Neuronal stem cell (in vitro differentiated cells): ENCODE measurements at regions not wholly inside any gene's neighbourhood (a gene's known extent, or its start where the extent isn't known, plus 50 kb on each side); places are given as distances from the start of the nearest gene placed in this dataset.
A peak's percentile ranks its signal among the peaks of the same experiment; 100 is the strongest.

ENCODE experiments used
- DNase-seq: peaks from one replicate; pipeline ENCODE4 v3.0.0-alpha.2; 2013; ENCODE audit warnings: low spot score
- H2AFZ ChIP-seq: one replicate; pipeline ENCODE4 v1.6.1; 2013; ENCODE audit warnings: mild to moderate bottlenecking, low read length, inconsistent platforms
- H2AK5ac ChIP-seq: 2 replicates; pipeline ENCODE4 v1.6.1; 2013; ENCODE audit warnings: low read depth, mild to moderate bottlenecking, inconsistent platforms, low read length, moderate library complexity, mixed read lengths
- H2BK120ac ChIP-seq: 2 replicates; pipeline ENCODE4 v1.6.1; 2013; ENCODE audit warnings: low read depth, mild to moderate bottlenecking, inconsistent platforms, low read length, moderate library complexity, mixed read lengths
- H2BK12ac ChIP-seq: one replicate; pipeline ENCODE4 v1.6.1; 2013; ENCODE audit warnings: low read length, inconsistent platforms
- H2BK15ac ChIP-seq: 2 replicates; pipeline ENCODE4 v1.6.1; 2013; ENCODE audit warnings: mild to moderate bottlenecking, low read length, inconsistent platforms, mixed read lengths
- H2BK5ac ChIP-seq: one replicate; pipeline ENCODE4 v1.6.1; 2013; ENCODE audit warnings: inconsistent platforms, mild to moderate bottlenecking, low read length, moderate library complexity
- H3K14ac ChIP-seq: one replicate; pipeline ENCODE4 v1.6.1; 2013; ENCODE audit warnings: low read length, inconsistent platforms
- H3K18ac ChIP-seq: 2 replicates; pipeline ENCODE4 v1.6.1; 2013; ENCODE audit warnings: low read length, inconsistent platforms
- H3K23ac ChIP-seq: 2 replicates; pipeline ENCODE4 v1.6.1; 2013; ENCODE audit warnings: low read depth, mild to moderate bottlenecking, mixed read lengths, low read length, inconsistent platforms; ENCODE audit not compliant: poor library complexity
- H3K27ac ChIP-seq: replicated peaks from 3 replicates; pipeline ENCODE4 v1.5.1; 2013; ENCODE audit warnings: low read length, inconsistent platforms
- H3K27me3 ChIP-seq, 3 experiments: 2 replicates each; pipeline ENCODE4 v1.6.1; 2013; ENCODE audit warnings: low read length in 3 of 3, mild to moderate bottlenecking in 2 of 3, inconsistent platforms in 1 of 3, low read depth in 1 of 3, mixed read lengths in 1 of 3, moderate library complexity in 1 of 3; ENCODE audit not compliant: control insufficient read depth in 3 of 3, insufficient read depth in 3 of 3
- H3K36me3 ChIP-seq, 2 donors: replicated peaks in 1 of 2; 2 replicates each; pipeline ENCODE4 v1.6.1; 2013; ENCODE audit warnings: low read length in 2 of 2; ENCODE audit not compliant: control insufficient read depth in 2 of 2, insufficient read depth in 2 of 2
- H3K4ac ChIP-seq: 2 replicates; pipeline ENCODE4 v1.6.1; 2013; ENCODE audit warnings: inconsistent platforms, mild to moderate bottlenecking, low read length, moderate library complexity
- H3K4me1 ChIP-seq, 2 donors: 1 replicate in 1 of 2; 2 replicates in 1 of 2; pipeline ENCODE4 v1.6.1; 2013; ENCODE audit warnings: low read length in 2 of 2, low read depth in 1 of 2; ENCODE audit not compliant: control insufficient read depth in 2 of 2, insufficient read depth in 1 of 2
- H3K4me2 ChIP-seq: one replicate; pipeline ENCODE4 v1.6.1; 2013; ENCODE audit warnings: mild to moderate bottlenecking, low read length, inconsistent platforms; ENCODE audit not compliant: insufficient read depth, poor library complexity, severe bottlenecking
- H3K4me3 ChIP-seq, 2 donors: 2 replicates each; pipeline ENCODE4 v1.5.1; 2013; ENCODE audit warnings: low read length in 2 of 2, mild to moderate bottlenecking in 2 of 2, inconsistent platforms in 1 of 2, moderate library complexity in 1 of 2
- H3K79me1 ChIP-seq: one replicate; pipeline ENCODE4 v1.6.1; 2013; ENCODE audit warnings: low read depth, mild to moderate bottlenecking, inconsistent platforms, low read length, moderate library complexity
- H3K9ac ChIP-seq: one replicate; pipeline ENCODE4 v1.6.1; 2013; ENCODE audit warnings: mild to moderate bottlenecking, low read depth, low read length, inconsistent platforms; ENCODE audit not compliant: poor library complexity
- H3K9me3 ChIP-seq, 2 donors: replicated peaks in 1 of 2; 2 replicates each; pipeline versions ENCODE3 to v1.6.1; 2013; ENCODE audit warnings: low read length in 2 of 2, mild to moderate bottlenecking in 2 of 2, inconsistent platforms in 1 of 2, low read depth in 1 of 2, mixed read lengths in 1 of 2, moderate library complexity in 1 of 2; ENCODE audit not compliant: control insufficient read depth in 2 of 2, insufficient read depth in 1 of 2
- H4K8ac ChIP-seq: one replicate; pipeline ENCODE4 v1.6.1; 2013; ENCODE audit warnings: low read depth, mild to moderate bottlenecking, inconsistent platforms, low read length, moderate library complexity
- H4K91ac ChIP-seq: one replicate; pipeline ENCODE4 v1.6.1; 2013; ENCODE audit warnings: low read length, low read depth, mild to moderate bottlenecking, inconsistent platforms; ENCODE audit not compliant: poor library complexity
- WGBS, 2 donors: extraction: QIAGEN DNeasy Blood & Tissue Kit; methylation state at CpG; one replicate each; pipeline ENCODE4 v1.1.7; 2013; ENCODE audit warnings: missing lambda C conversion rate in 2 of 2, mixed read lengths in 1 of 2; ENCODE audit not compliant: insufficient read length in 2 of 2, insufficient replicate concordance in 1 of 2; ENCODE audit errors: extremely low coverage in 2 of 2; 5-methylcytosine and 5-hydroxymethylcytosine counted together

DNA sequence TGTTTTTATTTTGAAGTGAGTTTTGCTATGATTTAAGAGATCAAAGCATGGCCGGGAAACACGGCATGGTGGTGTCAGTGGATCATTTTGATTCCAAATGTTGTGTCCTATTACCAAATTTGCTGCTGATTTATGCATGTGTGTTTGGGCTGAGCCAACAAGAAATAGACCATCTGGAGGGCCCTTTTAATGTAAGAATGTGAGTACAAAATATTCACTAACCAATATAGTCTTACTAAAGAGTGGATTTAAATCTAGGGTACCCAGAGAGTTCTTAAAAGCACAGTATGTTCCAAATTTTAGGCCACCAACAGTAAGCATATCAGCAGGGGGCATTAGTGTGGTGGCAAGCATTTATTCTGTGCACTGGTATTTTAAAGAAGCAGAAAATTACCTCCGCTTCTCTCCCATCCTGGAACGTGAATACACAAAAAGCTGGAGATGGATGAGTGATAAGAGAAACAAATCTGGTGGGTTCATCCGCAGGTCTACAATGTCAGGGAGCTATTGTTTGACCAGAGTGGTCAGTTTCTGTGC lies 444.4 kb upstream of the IGFBP7 start:
- no peak overlapping the region for H3K9ac ChIP-seq
- H2BK5ac ChIP-seq = no peak overlapping the region
- no peaks in the 10 kb centered on the region for H3K4me1 ChIP-seq
- H2AFZ ChIP-seq = peak overlapping the region; percentile 32
- H3K4me2 ChIP-seq = no peak overlapping the region
- no peak overlapping the region for H2BK120ac ChIP-seq
- H3K27ac ChIP-seq = no peak overlapping the region
- H3K9me3 ChIP-seq = no peaks in the 10 kb centered on the region
- H3K36me3 ChIP-seq = no peaks in the 10 kb centered on the region
- no peak overlapping the region for H4K91ac ChIP-seq
- no peak overlapping the region for H4K8ac ChIP-seq
- H3K18ac ChIP-seq = no peak overlapping the region
- H2BK15ac ChIP-seq = no peak overlapping the region
- H3K14ac ChIP-seq = no peak overlapping the region
- no peaks in the 10 kb centered on the region for H3K79me1 ChIP-seq
- no peaks in the 10 kb centered on the region for H3K27me3 ChIP-seq
- no peak overlapping the region for H3K4me3 ChIP-seq
- H2AK5ac ChIP-seq = no peak overlapping the region
- DNase-seq = no peak
- no peak overlapping the region for H3K23ac ChIP-seq
- no peak overlapping the region for H3K4ac ChIP-seq
- no CpG with 5 or more reads among the region's 5 CpGs for WGBS, 2 donors
- H2BK12ac ChIP-seq = no peak overlapping the region

GRCh38 chr4:57553728-57554127 lies 443.5 kb upstream of the IGFBP7 start:
- Histone ChIP-seq H2BK5ac (no peak overlapping the region), H4K8ac (no peak overlapping the region), H3K4me2 (no peak overlapping the region), H3K27me3 (no peaks in the 10 kb centered on the region), H3K14ac (no peak overlapping the region), H3K23ac (no peak overlapping the region), H2BK15ac (no peak overlapping the region), H3K4me1 (no peaks in the 10 kb centered on the region), H2BK12ac (no peak overlapping the region), H3K9ac (no peak overlapping the region), H3K36me3 (no peaks in the 10 kb centered on the region), H3K4ac (no peak overlapping the region), H2AK5ac (no peak overlapping the region), H3K9me3 (no peaks in the 10 kb centered on the region), H2AFZ (no peak overlapping the region), H2BK120ac (no peak overlapping the region), H4K91ac (no peak overlapping the region), H3K79me1 (no peaks in the 10 kb centered on the region), H3K4me3 (no peak overlapping the region), H3K18ac (no peak overlapping the region), H3K27ac (no peak overlapping the region)
- DNase-seq = no peak
- WGBS, 2 donors = no CpG with 5 or more reads among the region's 3 CpGs

DNA sequence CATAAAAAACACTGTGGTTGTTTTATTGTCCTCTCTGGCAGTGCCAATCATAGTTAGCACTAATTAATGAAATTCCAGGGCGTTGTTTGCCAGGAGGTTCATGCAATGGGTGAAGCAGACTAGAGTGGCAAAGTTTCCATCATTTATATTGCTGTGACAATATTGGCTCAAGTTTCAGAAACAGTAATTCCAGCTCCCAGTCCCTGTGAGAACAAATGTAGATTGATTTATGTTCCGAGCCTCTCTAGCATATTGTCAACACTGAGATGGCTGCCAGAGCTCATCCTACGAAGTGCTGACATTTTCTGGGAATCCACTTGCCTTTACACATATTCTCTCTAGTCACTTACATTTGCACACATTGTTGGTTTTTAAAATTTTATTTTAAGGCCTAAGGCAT lies 440.0 kb upstream of the IGFBP7 start:
- Histone ChIP-seq H3K9me3 (no peaks in the 10 kb centered on the region), H2BK120ac (no peak overlapping the region), H3K4me3 (no peak overlapping the region), H3K23ac (no peak overlapping the region), H3K4me2 (no peak overlapping the region), H3K27me3 (no peaks in the 10 kb centered on the region), H2BK15ac (no peak overlapping the region), H3K9ac (no peak overlapping the region), H3K36me3 (no peaks in the 10 kb centered on the region), H2AK5ac (no peak overlapping the region), H2BK5ac (no peak overlapping the region), H3K27ac (no peak overlapping the region), H3K18ac (no peak overlapping the region), H4K8ac (no peak overlapping the region), H3K4me1 (no peaks in the 10 kb centered on the region), H3K14ac (no peak overlapping the region), H3K4ac (no peak overlapping the region), H3K79me1 (no peaks in the 10 kb centered on the region), H4K91ac (no peak overlapping the region), H2BK12ac (no peak overlapping the region), H2AFZ (no peak overlapping the region)
- no CpG with 5 or more reads among the region's 3 CpGs for WGBS, 2 donors
- no peak for DNase-seq

- Histone ChIP-seq H3K9me3 (no peaks in the 10 kb centered on the region), H3K14ac (no peak overlapping the region), H4K91ac (no peak overlapping the region), H4K8ac (no peak overlapping the region), H2AFZ (no peak overlapping the region), H3K23ac (no peak overlapping the region), H2BK12ac (no peak overlapping the region), H3K4me3 (no peak overlapping the region), H3K27ac (no peak overlapping the region), H3K18ac (no peak overlapping the region), H2BK5ac (no peak overlapping the region), H2BK120ac (no peak overlapping the region), H3K79me1 (no peaks in the 10 kb centered on the region), H3K27me3 (no peaks in the 10 kb centered on the region), H3K4me1 (no peaks in the 10 kb centered on the region), H3K9ac (no peak overlapping the region), H2AK5ac (no peak overlapping the region), H3K4ac (no peak overlapping the region), H3K4me2 (no peak overlapping the region), H3K36me3 (no peaks in the 10 kb centered on the region), H2BK15ac (no peak overlapping the region)
- no peak for DNase-seq
- WGBS, 2 donors = no CpG with 5 or more reads among the region's 2 CpGs
These were observed 438.7 kb upstream of the IGFBP7 start for GRCh38 chr4:57548856-57549255.
